GM12892 (cell line): ENCODE measurements at regions not wholly inside any gene's neighbourhood (a gene's known extent, or its start where the extent isn't known, plus 50 kb on each side); places are given as distances from the start of the nearest gene placed in this dataset.

Experiments
- POLR2A ChIP-seq: IDR thresholded peaks from 2 replicates; pipeline ENCODE4 v1.6.1; 2011; ENCODE audit warnings: low read depth, low read length, control low read depth
- POLR2AphosphoS5 ChIP-seq: IDR thresholded peaks from 2 replicates; pipeline ENCODE4 v1.6.1; 2011; ENCODE audit warnings: low read depth, low read length, control low read depth
- TAF1 ChIP-seq: IDR thresholded peaks from 2 replicates; pipeline ENCODE4 v1.6.1; 2011; ENCODE audit warnings: low read depth, mild to moderate bottlenecking, control low read depth, low read length, borderline replicate concordance

- TF ChIP-seq POLR2A (no peak), POLR2AphosphoS5 (no peak), TAF1 (no peak)
Measured at GRCh38 chr6:112774319-112774718, 427.2 kb downstream of the RFPL4B start.
